ACC112 (cell line): ENCODE measurements at regions not wholly inside any gene's neighbourhood (a gene's known extent, or its start where the extent isn't known, plus 50 kb on each side); places are given as distances from the start of the nearest gene placed in this dataset.
A peak's percentile ranks its signal among the peaks of the same experiment; 100 is the strongest.
"Not testable (repeated sequence)": the region's sequence is repeated elsewhere in the genome, so short reads cannot be mapped to it uniquely, and the experiment has no call there.

Experiments
- H2AFZ ChIP-seq: fragments of 200-600 bp; sonication (generic); one replicate; pipeline ENCODE4 v1.6.0; 2017; ENCODE audit warnings: antibody characterized with exemption, low read length; ENCODE audit not compliant: unreplicated experiment
- H3K27ac ChIP-seq: fragments of 200-600 bp; sonication (generic); 2 replicates; pipeline ENCODE4 v1.5.1; 2014; ENCODE audit warnings: low read depth, mild to moderate bottlenecking, antibody characterized with exemption, low read length, moderate library complexity
- H3K27me3 ChIP-seq: fragments of 200-600 bp; sonication (generic); 2 replicates; pipeline ENCODE4 v1.6.1; 2014; ENCODE audit warnings: mild to moderate bottlenecking, antibody characterized with exemption, low read length, moderate library complexity, mixed read lengths; ENCODE audit not compliant: insufficient read depth
- H3K36me3 ChIP-seq: fragments of 200-600 bp; sonication (generic); 2 replicates; pipeline ENCODE4 v1.6.1; 2016; ENCODE audit warnings: mild to moderate bottlenecking, antibody characterized with exemption, low read length, moderate library complexity, mixed read lengths; ENCODE audit not compliant: insufficient read depth
- H3K4me1 ChIP-seq: fragments of 200-600 bp; sonication (generic); one replicate; pipeline ENCODE4 v1.6.1; 2016; ENCODE audit warnings: low read length, mixed read lengths; ENCODE audit not compliant: insufficient read depth, unreplicated experiment, control insufficient read depth
- H3K4me3 ChIP-seq: fragments of 200-600 bp; sonication (generic); 2 replicates; pipeline ENCODE4 v1.5.1; 2014; ENCODE audit warnings: mild to moderate bottlenecking, low read depth, low read length
- H3K79me2 ChIP-seq: fragments of 200-600 bp; sonication (generic); one replicate; pipeline ENCODE4 v1.6.0; 2016; ENCODE audit warnings: low read length; ENCODE audit not compliant: control insufficient read depth, unreplicated experiment, insufficient read depth

DNA sequence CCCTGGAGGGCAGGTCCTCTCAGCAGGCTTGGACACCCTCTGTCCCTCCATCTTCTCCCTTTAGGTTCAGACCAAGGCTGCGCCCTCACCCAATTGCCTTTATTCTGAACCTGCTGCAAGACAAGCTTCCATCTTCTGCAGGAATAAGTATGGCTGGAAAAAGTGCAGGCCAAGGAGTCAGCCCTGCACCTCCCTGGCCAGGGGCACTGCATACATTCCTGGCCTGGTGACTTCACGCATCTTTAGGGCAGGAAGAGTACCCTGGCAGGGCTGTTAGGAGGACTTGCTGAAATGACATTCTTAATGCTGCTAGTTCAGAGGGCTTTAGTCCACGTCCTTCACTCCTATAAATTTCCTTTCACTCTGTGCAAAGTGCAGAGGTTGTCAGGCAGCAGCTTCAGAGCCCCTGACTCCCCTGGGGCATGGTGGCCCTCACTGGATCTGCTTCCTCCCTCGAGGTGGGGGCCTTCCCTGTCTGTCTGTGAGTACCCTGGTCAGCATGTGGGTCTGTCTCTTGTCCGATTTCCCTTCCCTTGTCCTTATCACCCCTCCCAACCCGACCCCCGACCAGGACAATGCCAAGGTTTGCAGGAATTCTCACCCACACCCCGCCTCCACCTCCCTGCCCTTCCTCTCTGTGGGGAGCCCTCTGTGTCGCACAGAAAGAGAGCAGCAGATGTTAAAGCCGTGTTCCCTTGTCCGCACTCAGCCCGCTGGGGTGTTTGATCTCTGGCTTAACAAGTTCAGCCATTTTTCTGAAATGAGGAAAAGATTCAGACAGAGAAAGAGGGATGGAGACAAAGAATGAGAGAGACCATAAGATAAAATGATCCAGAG lies 124.5 kb upstream of the SYT13 start:
- no peaks in the 10 kb centered on the region for H3K36me3 ChIP-seq
- peaks cover 10% of the 10 kb centered on the region for H3K4me1 ChIP-seq
- H3K79me2 ChIP-seq: no peaks in the 10 kb centered on the region
- H2AFZ ChIP-seq: no peak overlapping the region
- H3K27me3 ChIP-seq: 0 out of 2 replicates have a peak, but pooled peaks cover 1% of the 10 kb centered on the region
- no peak overlapping the region for H3K27ac ChIP-seq
- no peak overlapping the region for H3K4me3 ChIP-seq

DNA sequence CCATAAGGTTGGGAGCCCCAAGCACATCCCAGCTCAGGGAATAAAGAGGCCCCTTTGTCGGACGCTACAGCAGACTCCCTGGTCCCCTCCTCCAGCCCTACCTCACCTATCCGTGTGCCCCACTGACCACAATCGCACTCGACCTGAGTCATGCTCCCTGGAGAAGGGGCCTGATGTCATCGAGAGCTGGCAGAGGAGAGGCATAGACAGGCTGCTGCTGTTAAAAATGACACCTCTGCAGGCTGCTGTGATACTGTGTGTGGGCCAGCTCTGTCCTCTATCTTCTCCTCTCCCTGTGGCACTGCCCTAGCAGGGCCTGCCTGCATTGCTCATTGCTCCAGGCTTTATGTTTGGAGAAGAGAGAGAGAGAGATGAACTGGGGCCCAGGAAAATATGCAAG lies 123.4 kb upstream of the SYT13 start:
- Histone ChIP-seq H3K4me1 (peaks cover 10% of the 10 kb centered on the region), H3K27ac (no peak overlapping the region), H3K27me3 (no peaks in the 10 kb centered on the region), H2AFZ (no peak overlapping the region), H3K4me3 (no peak overlapping the region), H3K79me2 (no peaks in the 10 kb centered on the region), H3K36me3 (no peaks in the 10 kb centered on the region)

GRCh38 chr11:45407226-45407625 lies 121.1 kb upstream of the SYT13 start:
- H3K79me2 ChIP-seq: no peaks in the 10 kb centered on the region
- no peak overlapping the region for H3K4me3 ChIP-seq
- H2AFZ ChIP-seq: no peak overlapping the region
- H3K36me3 ChIP-seq: no peaks in the 10 kb centered on the region
- H3K27me3 ChIP-seq: no peaks in the 10 kb centered on the region
- H3K27ac ChIP-seq: no peak overlapping the region
- H3K4me1 ChIP-seq: peaks cover 13% of the 10 kb centered on the region

GRCh38 chr11:45405916-45406670 lies 120.0 kb upstream of the SYT13 start:
- Histone ChIP-seq H3K27ac (no peak overlapping the region), H2AFZ (no peak overlapping the region), H3K36me3 (no peaks in the 10 kb centered on the region), H3K4me1 (peaks cover 9% of the 10 kb centered on the region), H3K79me2 (no peaks in the 10 kb centered on the region), H3K4me3 (no peak overlapping the region), H3K27me3 (no peaks in the 10 kb centered on the region)

- not testable (repeated sequence) for H3K27ac ChIP-seq, H2AFZ ChIP-seq, H3K4me3 ChIP-seq, H3K79me2 ChIP-seq, H3K27me3 ChIP-seq, H3K36me3 ChIP-seq
- H3K4me1 ChIP-seq: peaks cover 27% of the 10 kb centered on the region
Observed at GRCh38 chr11:45403521-45403920, 117.4 kb upstream of the SYT13 start.

DNA sequence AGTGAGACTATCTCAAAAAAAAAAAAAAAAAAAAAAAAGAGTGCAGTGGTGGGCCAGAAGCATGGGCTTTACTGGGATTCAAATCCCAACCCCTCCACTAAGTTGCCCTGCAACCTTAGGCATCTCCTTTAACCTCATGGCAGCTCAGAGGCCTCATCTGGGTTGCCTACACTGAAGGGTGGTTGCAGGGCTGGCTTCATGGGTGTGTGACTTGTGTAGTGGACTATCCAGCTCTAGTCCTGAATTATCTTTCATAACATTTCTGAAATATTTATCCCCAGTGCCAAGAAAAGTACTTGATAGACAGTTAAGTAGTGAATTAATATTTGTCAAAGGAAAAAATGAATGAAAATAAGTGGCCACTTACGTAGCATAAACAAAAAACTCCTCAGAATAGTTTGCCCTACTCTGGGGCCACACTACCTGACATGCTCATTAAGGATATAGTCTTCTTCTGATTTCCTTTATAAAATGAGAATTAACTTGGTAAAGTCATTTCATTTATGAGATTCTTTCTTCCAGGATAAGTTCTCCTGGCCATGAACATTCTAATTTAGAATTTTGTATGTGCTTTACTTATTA lies 116.0 kb upstream of the SYT13 start:
- H3K79me2 ChIP-seq: no peaks in the 10 kb centered on the region

DNA sequence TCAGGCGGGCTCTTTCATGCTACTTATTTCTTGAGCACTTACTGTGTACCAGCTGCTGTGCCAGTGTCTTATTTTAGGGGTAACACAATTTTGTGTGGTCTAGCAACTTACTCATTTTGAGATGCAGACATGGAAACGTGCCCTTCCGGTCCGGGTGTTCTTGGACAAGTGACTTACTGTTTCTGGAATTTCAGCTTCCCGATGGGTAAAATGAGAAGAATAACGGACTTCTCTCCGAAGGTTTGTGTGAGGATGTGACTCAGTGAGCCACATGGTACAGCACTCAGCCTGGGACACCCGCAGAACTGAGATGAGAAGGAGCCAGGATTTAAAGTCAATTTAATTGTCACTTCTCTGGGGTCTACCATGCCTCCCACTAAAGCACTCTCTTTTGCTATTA lies 114.5 kb upstream of the SYT13 start:
- peaks cover 27% of the 10 kb centered on the region for H3K4me1 ChIP-seq
- peak overlapping the region; percentile 41 for H2AFZ ChIP-seq
- peak overlapping the region; percentile 71 for H3K27ac ChIP-seq
- no peaks in the 10 kb centered on the region for H3K27me3 ChIP-seq
- no peaks in the 10 kb centered on the region for H3K36me3 ChIP-seq
- H3K4me3 ChIP-seq: peak overlapping the region; percentile 3; the same call in 1 of the 2 replicates
- no peaks in the 10 kb centered on the region for H3K79me2 ChIP-seq

More for the DNA sequence above, 116.0 kb upstream of the SYT13 start:
- H3K27me3 ChIP-seq: no peaks in the 10 kb centered on the region
- H3K27ac ChIP-seq: no peak overlapping the region
- H3K4me3 ChIP-seq: no peak overlapping the region
- H3K4me1 ChIP-seq: peaks cover 27% of the 10 kb centered on the region
- H2AFZ ChIP-seq: no peak overlapping the region
- H3K36me3 ChIP-seq: no peaks in the 10 kb centered on the region

- no peak overlapping the region for H2AFZ ChIP-seq
- no peaks in the 10 kb centered on the region for H3K79me2 ChIP-seq
- no peaks in the 10 kb centered on the region for H3K27me3 ChIP-seq
- H3K27ac ChIP-seq: no peak overlapping the region
- no peak overlapping the region for H3K4me3 ChIP-seq
- no peaks in the 10 kb centered on the region for H3K36me3 ChIP-seq
- H3K4me1 ChIP-seq: peaks cover 27% of the 10 kb centered on the region
Observed at GRCh38 chr11:45399166-45399565, 113.0 kb upstream of the SYT13 start.

GRCh38 chr11:45398325-45398724 lies 112.2 kb upstream of the SYT13 start:
- Histone ChIP-seq H3K27ac (no peak overlapping the region), H2AFZ (no peak overlapping the region), H3K79me2 (no peaks in the 10 kb centered on the region), H3K36me3 (no peaks in the 10 kb centered on the region), H3K4me1 (peaks cover 24% of the 10 kb centered on the region), H3K27me3 (no peaks in the 10 kb centered on the region), H3K4me3 (no peak overlapping the region)

DNA sequence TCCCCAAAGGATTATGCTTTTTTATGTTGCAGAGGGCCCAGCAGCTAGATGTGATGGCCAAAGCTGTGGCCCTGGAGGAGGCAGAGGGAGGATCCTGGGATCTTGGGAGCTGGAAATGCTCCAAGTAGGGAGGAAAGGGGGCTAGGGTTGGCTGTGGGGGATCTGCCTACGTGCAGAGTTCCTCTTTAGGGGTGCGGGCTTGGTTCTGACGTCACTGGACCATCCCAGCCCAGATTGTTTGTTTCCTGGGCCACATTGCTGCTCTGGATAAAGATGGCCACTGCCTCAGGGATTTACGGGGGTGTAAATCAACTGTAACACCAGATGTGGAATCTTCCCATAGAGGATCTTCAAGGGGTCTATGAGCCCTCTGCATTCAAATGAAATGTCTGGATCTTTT lies 110.3 kb upstream of the SYT13 start:
- Histone ChIP-seq H3K4me1 (peaks cover 21% of the 10 kb centered on the region), H3K79me2 (no peaks in the 10 kb centered on the region), H3K4me3 (no peak overlapping the region), H3K36me3 (no peaks in the 10 kb centered on the region), H2AFZ (no peak overlapping the region), H3K27me3 (no peaks in the 10 kb centered on the region), H3K27ac (no peak overlapping the region)
